OCI-LY3 (cell line): ENCODE measurements at regions not wholly inside any gene's neighbourhood (a gene's known extent, or its start where the extent isn't known, plus 50 kb on each side); places are given as distances from the start of the nearest gene placed in this dataset.

Experiments used
- EZH2phosphoT487 ChIP-seq: fragments of 200-600 bp; shearing (Covaris generic); IDR thresholded peaks from 2 replicates; pipeline ENCODE4 v1.6.1; 2018; ENCODE audit warnings: antibody characterized with exemption, mixed run types, low read depth
- TF ChIP-seq, protein P1 (sequence below): fragments of 200-600, 300-600 bp; sonication (generic); IDR thresholded peaks from 2 replicates; pipeline ENCODE4 v1.5.1; 2014; ENCODE audit warnings: antibody characterized with exemption, low read length, low read depth

DNA sequence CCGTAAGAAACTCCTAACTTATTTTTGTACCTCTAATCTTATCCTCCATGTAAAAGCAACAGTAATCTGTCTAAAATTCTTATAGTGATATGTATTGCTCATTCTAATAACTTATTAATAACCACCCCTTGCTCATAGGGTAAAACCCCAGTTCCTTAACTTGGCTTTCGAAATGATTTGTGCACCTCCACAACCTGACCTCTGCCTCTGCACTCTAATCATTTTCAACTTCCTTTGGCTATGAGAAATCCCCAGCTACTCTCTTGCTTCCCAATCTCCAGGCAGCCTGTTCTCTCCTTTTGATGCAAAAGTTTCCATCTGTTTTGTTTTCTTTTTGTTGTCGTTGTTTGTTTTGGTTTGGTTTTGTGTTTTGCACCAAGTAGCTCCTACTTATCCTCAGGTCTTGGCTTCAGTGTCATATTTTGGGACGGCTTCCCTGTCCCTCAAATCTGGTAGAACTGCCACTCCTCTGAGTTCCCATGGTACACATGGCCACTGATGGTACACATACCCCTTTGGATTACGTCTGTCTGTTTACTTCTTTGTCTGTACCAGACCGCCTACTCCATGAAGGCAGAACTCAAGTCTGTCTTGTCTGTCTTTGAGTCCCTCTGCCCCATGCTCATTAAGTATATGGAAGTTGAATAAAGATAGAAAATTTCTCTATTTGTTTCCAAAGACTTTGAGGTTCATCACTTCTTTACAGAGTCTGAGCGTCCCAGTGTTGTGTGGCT lies 105.6 kb upstream of the TGFBR2 start:
- TF ChIP-seq, protein P1, sequence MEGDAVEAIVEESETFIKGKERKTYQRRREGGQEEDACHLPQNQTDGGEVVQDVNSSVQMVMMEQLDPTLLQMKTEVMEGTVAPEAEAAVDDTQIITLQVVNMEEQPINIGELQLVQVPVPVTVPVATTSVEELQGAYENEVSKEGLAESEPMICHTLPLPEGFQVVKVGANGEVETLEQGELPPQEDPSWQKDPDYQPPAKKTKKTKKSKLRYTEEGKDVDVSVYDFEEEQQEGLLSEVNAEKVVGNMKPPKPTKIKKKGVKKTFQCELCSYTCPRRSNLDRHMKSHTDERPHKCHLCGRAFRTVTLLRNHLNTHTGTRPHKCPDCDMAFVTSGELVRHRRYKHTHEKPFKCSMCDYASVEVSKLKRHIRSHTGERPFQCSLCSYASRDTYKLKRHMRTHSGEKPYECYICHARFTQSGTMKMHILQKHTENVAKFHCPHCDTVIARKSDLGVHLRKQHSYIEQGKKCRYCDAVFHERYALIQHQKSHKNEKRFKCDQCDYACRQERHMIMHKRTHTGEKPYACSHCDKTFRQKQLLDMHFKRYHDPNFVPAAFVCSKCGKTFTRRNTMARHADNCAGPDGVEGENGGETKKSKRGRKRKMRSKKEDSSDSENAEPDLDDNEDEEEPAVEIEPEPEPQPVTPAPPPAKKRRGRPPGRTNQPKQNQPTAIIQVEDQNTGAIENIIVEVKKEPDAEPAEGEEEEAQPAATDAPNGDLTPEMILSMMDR: no peak
- TF ChIP-seq EZH2phosphoT487: peak; percentile 69; the same call in 1 of the 2 replicates
